ENCODE measurements at regions not wholly inside any gene's neighbourhood (a gene's known extent, or its start where the extent isn't known, plus 50 kb on each side); places are given as distances from the start of the nearest gene placed in this dataset.

DNA sequence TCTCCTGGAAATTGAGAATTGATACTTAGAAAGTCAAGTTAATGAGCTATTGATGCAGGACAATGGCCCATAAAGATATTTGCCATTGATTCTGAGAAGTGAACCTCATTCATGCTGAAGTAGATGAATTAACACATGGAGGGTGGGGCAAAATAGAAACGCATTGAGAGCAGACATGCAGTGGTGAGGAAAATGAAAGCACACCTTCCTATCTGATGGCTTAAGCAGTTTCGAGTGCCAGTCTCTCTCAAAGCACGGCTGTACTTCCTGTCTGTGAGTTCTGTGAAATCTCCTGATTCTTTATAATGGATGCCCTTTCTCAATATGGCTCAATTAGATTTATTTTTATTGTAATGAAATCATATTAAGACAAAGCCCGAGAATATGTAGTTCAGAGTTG is 247.0 kb downstream of the TMX3 start:
- no peak overlapping the region for H3K27ac ChIP-seq
- TF ChIP-seq CTCF (conservative IDR thresholded peaks at IDR 0.05) = no peak

- no peak overlapping the region for H3K27ac ChIP-seq
- TF ChIP-seq CTCF (conservative IDR thresholded peaks at IDR 0.05) = no peak
Measured at GRCh38 chr18:68467329-68467728, 247.6 kb downstream of the TMX3 start.

GRCh38 chr18:68466672-68467071 is 248.2 kb downstream of the TMX3 start:
- no peak for TF ChIP-seq CTCF (conservative IDR thresholded peaks at IDR 0.05)

GRCh38 chr18:68462766-68463165 is 252.1 kb downstream of the TMX3 start:
- no peak for TF ChIP-seq CTCF (conservative IDR thresholded peaks at IDR 0.05)
- H3K27ac ChIP-seq = no peak overlapping the region

More at GRCh38 chr18:68466672-68467071, 248.2 kb downstream of the TMX3 start:
- no peak overlapping the region for H3K27ac ChIP-seq

GRCh38 chr18:68462148-68462547 is 252.8 kb downstream of the TMX3 start:
- no peak overlapping the region for H3K27ac ChIP-seq
- no peak for TF ChIP-seq CTCF (conservative IDR thresholded peaks at IDR 0.05)

DNA sequence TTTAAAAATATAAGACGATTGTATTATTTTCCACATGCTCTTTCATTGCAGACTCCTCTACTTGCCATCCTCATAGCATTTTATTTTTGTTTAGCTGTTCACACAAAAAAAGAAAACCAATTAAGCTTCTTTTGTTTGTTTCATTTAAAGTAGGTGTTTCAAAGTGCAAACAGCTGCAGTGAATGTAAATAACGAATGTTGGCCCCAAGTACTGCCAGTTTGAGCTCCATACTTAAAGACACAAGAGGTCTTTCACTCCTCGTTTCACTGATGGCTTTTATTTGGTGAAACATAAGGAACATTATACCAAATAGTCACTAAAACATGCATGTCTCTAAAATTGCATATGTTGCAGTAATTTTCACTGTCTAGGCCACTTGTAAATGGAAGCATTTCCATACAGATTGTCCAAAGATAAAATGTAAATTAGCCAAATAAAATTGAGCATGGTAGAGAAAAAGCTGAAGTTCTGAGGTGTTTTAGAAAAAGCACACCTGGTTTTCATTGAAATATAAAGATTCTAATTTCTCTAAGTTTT is 253.4 kb downstream of the TMX3 start:
- no peak for TF ChIP-seq CTCF (conservative IDR thresholded peaks at IDR 0.05)
- H3K27ac ChIP-seq = no peak overlapping the region

GRCh38 chr18:68459968-68460367 is 254.9 kb downstream of the TMX3 start:
- TF ChIP-seq CTCF (conservative IDR thresholded peaks at IDR 0.05) = no peak
- H3K27ac ChIP-seq = no peak overlapping the region
